NCI-H82 (cell line): ENCODE measurements at regions not wholly inside any gene's neighbourhood (a gene's known extent, or its start where the extent isn't known, plus 50 kb on each side); places are given as distances from the start of the nearest gene placed in this dataset.
"Not testable (repeated sequence)": the region's sequence is repeated elsewhere in the genome, so short reads cannot be mapped to it uniquely, and the experiment has no call there.

Experiments
- DNase-seq: peaks from one replicate; lab custom pipeline; 2025; lab: John Stamatoyannopoulos, UW

DNA sequence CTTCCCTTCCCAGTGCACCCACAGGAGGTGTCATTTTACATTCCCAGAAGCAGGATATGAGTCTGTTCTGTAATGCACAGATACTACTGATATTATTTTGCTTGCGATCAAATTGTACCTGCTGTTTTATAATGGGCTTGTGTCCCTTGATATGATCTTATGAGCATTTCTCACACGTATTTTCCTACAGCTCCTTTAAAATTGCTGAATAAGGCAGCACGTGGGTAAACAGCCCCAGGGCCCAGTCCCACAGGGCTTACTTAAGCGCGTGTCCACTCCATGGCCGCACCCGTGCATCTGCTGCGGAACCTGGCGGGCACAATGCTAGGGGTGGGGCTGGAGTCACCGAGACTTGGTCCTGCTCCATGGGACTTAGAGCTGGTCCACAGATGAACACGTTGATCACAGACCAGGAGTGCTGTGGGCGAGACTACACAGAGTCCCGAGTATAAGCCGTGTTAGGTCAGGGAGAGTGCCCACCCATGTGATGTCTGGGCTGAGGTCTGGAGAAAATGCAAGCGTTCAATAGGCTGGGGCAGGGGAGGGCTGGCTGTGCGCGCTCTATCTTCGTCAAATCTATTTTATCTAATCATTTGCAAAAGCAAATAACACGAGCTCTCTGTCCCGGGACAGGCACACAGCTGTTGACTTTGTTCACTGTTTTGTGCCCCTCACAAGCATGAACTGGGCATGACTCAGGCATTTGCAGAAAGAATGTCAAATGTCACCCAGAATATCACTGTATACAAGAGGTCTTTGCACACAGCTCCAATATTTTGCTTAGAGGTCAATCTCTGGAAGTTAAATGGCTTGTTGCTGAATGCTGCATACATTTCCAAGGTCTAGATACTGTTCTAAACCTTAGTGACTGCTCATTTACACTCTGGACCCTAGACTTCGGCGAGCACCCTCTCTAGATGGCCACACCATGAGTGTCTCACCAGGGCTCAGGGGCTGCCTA, 119.3 kb downstream of the CRYAA start:
- DNase-seq: no peak

DNA sequence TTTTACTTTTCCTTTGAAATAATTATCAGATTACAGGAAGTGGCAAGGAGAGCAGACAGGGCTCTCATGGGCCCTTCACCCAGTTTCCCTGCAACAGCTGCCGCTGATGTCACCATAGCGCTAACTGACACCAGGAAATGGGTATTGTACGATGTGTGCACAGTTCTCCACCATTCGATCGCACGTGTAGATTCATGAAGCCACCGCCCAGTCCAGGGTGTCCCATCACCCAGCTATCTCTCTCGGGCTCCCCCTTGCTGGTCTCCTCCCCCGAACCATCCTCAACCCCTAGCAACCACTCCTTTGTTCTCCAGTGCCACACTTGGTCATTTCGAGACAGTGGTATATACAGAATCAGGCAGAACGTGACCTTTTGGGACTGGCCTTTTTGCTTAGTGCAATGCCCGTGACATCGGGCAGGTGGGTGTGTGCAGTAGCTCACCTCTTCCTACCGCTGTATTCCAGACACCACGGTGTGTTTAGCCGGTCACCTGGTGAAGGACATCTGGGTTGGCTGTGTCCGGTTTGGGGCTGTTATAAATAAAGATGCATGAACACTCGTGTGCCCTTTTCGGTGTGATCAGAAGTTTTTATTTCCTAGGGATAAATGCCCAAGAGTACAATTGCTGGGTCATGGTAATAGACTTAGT, 118.4 kb downstream of the CRYAA start:
- DNase-seq: no peak

DNA sequence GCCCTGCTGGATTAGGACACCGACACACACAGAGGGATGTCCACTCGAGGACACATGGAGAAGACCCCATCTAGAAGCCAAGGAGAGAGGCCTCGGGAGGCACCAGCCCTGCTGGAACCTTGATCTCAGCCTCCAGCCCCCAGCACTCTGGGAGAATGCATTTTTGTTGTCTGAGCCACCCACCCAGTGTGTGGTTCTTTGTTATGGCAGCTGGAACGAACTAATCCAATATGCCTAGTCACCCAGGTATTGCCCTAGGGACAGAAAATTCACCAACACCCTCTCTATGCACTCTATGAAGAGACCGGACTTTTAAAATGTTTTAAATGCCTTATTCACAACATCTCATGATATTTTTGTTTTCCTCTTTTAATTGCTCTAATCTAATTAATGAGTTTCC, 117.4 kb downstream of the CRYAA start:
- DNase-seq: no peak

DNA sequence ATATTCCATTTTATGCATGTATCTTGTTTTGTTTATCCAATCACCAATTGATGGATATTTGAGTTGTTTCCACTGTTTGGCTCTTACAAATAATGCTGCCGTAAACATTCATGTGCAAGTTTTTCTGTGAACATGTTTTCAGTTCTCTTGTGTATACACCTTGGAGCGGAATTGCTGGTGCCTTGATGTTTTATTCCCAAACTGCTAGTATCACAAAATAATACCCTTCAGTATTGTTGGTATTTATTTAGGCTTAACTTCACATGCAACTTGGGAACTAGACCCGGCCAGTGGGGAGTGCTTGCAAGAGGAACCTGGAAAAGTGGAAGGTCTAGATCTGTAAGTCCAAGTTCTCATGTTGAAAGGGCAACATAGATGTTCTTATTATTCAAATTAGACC, 115.9 kb downstream of the CRYAA start:
- no peak for DNase-seq

DNA sequence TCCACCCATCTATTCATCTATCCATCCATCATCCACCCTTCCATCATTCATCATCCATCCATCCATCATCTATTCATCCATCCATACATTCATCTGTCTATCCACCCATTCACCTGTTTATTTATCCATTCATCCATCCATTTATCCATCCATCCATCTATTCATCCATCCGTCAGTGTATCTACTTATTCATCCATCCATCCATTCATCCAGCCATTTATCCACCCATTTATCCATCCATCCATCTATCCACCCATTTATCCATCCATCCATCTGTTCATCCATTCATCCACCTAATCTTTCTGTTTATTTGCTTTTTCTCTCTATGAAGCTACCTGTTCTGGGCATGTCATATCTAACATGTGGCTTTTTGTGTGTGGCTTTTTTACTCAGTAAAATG, 115.4 kb downstream of the CRYAA start:
- DNase-seq: no peak

DNA sequence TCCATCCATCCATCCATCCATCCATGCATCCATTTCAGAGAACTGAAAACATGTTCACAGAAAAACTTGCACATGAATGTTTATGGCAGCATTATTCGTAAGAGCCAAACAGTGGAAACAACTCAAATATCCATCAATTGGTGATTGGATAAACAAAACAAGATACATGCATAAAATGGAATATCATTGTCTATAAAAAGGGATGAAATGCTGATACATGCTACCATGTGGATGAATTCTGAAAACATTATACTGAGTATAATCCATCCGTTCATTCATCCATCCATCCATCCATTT, 115.1 kb downstream of the CRYAA start:
- not testable (repeated sequence) for DNase-seq

DNA sequence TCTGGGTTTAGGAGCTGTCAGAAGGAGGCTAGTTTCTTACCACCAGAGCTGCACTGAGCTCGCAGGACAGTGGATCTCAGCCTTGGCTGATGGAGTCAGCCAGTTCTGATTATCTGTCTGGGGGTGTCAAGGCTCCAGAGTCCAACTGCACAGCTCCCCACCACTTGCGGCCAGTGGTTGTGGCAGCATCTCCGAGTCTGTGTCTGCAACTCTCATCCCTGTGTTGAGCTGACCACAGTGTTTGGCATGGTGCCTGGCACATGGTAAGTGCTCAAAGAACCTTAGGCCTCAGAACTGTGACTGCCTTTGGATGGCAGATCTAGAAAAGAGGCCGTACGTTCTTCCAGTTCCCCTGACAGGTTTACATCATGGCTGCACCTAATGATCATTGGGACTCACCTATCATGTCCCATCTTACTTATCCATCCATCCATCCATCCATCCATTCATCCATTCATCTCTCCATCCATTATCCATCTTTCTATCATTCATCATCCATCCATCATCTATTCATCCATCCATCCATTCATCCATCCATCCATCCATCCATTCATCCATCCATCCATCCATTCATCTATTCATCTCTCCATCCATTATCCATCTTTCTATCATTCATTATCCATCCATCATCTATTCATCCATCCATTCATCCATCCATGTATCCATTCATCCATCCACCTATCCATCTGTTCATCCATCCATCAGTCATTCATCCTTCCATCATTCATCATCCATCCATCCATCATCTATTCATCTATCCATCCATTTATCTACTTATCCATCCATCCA, 114.5 kb downstream of the CRYAA start:
- DNase-seq: no peak

DNA sequence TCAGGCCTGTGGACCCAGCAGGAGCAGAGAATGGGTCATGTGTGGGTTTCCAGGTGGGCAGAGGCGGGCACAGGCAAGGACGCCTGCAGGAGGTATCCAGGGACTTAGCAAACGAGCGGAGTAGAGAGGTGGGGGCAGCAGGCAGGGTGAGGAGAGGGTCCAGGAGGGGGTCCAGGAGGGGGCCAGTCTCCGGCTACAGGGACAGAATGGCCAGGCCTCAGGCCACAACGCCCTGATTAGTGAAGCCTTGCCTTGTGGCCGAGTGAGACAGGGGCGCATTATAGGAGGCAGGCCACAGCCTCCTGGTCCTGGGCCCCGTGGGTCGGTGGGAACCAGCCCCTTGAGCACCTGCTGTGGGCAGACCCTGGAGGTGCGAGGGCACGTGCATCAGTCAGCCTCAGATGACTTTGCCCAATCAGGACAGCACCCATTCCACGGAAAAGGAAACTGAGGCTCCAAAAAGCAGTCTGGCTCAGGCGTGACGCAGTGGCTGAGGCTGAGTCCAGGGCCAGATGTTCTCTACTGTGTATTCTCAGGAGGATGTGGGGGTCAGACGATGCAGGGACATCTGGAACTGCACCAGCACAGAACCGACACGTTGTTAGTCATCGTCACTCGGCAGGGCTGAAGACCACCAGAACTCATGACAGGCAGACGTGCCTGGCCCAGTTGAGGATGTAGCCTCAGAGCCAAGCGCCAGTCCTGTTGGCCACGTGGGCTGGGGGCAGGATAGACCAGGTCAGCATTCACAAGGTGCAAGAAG, 113.7 kb downstream of the CRYAA start:
- DNase-seq: no peak

DNA sequence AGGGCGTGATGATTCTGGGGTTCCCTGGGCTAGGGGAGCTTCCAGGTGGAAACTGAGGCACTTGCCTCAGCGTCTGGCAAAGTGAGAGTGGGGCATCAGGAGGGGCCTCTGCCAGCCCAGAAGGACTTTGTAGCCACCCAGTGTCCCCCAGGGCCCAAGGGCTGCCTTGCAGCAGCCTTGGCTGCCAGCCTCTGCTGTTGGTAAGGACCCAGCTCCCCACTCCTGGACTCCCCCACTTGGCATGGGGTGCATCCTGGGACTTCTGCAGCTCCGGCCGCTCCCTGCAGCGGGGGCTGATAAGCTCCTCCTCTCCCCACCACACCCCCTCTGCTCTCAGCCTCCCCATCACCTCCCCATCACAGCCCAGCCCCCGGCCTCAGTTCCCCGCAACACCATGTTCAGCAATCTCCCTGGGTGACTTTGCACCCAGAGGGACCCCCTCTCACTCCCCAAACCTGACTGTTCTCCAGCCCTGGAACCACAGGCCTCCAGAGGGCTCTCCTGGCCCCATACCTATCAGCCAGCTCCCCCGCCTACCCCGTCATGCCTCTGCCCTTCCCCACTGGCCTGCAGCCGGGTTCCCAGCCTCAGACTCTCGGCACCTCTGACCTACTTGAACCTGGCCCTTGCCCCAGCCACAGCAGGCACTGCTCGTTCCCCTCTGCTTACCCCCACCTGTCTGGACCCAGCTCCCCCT, 113.0 kb downstream of the CRYAA start:
- DNase-seq: no peak

DNA sequence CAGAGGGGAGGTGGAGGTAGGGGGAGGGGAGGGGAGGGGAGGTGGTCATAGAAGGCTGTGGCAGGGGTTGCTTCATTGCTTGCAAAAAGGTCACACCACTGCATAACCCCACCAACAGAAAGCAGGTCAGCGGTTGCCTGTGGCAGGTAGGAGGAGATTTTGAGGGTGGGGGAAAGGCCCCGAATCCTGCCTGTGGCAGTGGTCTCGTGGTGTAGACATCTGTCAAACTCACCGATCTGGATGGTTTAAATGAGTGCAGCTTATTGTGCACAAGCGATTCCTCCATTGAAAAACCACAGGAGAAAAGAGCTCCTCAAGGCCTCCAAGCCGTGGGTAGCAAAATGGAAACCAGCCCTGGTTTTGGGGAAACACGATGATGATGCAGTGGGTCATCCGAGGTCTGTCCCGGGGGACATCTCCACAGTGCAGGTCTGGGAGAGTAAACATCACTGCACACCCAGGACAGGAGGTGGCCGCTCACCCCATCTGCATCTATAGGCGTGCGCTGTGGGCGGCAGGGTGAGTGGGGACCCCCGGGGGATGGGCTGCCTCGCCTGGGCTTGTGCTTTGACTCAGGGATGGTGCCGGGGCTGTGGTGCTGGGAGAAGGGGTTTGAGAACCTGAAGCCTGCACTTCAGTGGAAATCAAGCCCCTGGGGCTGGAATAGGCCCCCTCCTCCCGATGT, 112.3 kb downstream of the CRYAA start:
- DNase-seq: peak; percentile 12

DNA sequence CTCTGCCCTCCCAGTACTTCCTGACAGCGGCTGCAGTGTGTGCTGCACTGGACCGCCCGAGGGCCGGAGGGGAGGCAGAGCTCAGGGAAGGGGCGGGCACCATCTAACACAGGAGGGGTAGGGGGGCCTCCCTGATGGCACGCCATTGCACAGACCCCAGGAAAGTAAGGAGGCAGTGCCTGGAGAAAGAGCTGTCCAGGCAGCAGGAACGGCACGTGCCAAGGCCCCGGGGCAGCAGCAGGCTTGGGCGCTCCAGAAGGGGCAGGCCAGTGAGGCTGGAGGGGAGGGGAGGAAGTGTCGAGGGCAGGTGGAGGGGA, 110.7 kb downstream of the CRYAA start:
- DNase-seq: no peak

DNA sequence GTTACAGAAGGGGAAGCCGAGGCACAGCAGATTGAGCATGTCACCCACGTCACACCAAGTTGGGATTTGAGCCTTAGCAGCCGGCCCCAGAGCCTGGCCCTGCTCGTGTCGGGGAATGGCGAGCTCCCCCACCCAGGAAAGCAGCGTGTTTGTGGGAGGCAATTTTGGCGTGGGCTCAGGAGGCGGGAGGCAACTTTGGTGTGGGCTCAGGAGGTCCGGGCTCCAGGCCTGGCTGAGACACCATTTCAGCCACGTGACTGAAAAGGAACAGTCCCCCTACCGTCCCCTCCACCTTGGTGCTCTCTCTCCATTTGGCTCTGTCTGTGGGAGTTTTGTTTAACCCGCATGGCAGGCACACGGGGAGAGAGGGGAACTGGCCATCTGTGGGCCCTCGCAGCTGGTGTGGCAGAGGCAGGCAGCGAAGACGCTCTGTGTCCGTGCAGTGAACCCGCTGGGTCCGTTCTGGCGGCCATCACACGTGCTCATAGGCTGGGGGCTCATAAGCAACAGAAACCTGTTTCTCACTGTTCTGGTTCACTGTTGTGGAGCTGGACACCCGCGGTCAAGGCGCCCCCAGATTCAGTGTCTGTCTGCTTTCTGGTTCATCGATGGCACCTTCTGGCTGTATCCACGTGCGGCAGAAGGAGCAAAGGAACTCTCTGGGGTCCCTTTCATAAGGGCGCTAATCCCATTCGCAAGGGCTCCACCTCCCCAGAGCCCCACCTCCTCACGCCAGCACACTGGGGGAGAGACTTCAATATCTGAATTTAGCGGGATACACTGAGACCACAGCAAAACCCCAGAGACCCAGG, 110.2 kb downstream of the CRYAA start:
- DNase-seq: no peak

DNA sequence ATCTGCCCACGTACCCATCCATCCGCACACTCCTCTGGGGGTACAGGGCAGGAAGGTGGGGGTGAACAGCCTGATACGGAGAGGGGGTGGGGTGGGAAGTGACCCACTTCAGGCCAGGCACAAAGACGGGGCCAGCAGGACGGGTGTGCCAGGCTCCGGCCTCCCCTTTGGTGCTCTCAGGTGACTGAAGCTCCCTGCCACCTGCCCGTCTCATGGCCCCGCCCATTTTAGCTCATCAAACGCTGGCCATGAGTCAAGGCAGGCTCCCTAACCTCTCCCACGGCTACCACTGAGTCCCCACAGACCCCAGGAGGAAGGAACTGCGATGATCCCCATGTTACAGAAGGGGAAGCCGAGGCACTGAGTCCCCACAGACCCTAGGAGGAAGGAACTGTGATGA, 109.6 kb downstream of the CRYAA start:
- no peak for DNase-seq

DNA sequence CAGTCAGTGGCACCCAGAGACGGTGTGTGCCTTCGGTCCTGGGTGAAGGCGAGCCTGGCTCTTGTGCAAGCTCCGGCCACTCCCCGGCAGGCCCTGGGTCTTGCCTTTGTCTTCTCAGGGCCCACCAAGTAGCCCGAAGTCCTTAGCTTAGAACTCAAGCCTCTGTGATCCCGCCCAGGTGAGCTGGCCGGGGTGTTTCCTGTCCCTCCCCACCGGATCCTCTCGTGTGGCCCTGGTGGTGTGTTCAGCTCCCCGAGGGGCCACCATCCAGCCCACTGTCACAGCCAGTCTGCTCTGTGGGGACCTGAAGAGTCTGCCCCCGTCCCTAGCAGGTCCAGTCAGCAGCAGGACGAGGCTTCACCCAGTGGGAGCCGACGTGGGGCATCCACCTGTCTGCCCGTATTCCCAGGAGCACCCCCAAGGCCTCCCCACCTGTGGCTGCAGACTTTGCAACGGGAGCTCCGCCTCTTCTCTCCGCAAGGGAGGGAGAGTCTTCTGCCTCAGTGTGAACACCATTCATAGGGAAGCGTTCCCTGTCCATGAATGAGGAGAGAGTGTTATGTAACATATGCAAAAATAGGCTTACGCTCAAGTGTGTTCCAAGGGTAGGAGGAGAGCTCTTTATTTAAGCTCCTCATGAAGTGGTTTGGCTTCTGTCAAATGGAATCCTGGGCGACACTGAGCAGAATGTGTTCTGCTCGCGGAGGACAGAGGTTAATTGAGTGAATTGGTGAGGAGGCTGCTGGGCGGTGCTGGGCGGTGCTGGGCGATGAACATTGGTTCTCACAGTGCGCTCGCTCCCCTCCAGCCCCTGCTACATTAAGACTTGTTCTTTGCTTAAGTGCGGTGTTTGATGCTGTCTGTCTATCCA, 108.9 kb downstream of the CRYAA start:
- DNase-seq: no peak

DNA sequence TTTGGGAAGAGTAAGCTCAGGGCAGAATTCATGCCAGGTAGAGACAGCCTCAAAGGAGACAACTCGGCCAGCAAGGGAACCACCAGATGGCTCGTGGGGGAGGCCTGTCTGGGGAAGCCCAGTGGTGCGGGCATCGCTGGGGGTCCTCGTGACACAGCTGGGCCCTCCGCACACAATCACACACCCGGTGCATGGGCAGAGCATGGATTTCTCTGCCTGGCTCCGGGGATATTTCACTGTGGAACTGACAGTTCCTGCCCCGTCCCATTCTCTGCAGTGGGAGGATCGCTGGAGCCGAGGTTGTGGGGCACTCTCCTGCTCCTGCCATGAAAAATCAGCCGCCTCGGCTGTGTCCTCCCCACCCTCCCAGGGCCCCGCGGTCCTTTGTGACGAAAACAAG, 108.0 kb downstream of the CRYAA start:
- DNase-seq: no peak

DNA sequence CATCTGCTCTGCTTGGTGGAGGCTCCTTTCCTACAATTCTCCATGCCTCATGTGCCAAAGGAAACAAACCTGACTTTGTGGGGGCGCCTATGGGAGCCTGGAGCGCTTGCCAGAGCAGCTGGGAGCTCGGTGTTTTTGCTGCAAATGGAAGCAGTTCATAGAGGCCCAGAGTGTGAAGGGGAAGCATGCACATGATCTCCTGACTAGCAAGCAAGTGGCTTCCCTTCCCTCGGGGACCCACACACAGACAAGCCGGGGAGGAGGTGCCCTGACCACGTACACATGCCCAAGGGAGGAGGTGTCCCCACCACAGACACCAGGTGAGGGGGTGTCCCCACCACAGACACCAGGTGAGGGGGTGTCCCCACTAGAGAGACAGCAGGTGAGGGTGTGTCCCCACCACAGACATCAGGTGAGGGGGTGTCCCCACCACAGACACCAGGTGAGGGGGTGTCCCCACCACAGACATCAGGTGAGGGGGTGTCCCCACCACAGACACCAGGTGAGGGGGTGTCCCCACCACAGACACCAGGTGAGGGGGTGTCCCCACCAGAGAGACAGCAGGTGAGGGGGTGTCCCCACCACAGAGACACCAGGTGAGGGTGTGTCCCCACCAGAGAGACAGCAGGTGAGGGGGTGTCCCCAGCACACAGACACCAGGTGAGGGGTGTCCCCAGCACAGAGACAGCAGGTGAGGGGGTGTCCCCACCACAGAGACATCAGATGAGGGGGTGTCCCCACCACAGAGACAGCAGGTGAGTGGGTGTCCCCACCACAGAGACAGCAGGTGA, 106.8 kb downstream of the CRYAA start:
- DNase-seq: no peak

DNA sequence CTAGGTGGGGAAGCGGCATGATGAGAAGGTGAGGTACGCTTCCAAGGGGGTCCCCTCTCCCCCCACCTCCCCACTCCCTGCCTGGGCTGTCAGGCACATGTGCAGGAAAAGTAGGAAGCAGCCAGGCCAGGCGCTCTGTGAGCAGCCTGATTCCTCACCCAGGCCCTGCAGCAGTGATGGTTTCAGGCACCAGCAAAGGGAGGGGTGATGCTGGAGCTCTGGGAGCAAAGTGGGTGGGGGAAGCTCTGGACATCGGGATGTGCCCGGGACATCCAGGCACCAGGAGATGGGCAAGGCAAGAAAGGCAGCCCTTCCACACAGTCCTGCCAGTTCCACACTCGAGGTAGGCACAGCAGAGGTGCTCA, 106.1 kb downstream of the CRYAA start:
- no peak for DNase-seq
